Progenitor cell of endocrine pancreas (in vitro differentiated cells): ENCODE measurements at regions not wholly inside any gene's neighbourhood (a gene's known extent, or its start where the extent isn't known, plus 50 kb on each side); places are given as distances from the start of the nearest gene placed in this dataset.

Experiments used
- DNase-seq: peaks from one replicate; pipeline ENCODE4 v3.0.0; 2021; ENCODE audit warnings: low spot score; ENCODE audit not compliant: unreplicated experiment
- H3K27ac Mint-ChIP-seq: 2 replicates; pipeline ENCODE4 v1.8.0; 2021; ENCODE audit warnings: mild to moderate bottlenecking, moderate library complexity, mixed read lengths
- H3K27me3 Mint-ChIP-seq: 2 replicates; pipeline ENCODE4 v1.8.0; 2021; ENCODE audit warnings: mixed read lengths
- H3K36me3 Mint-ChIP-seq: 2 replicates; pipeline ENCODE4 v1.8.0; 2022; ENCODE audit warnings: mixed read lengths; ENCODE audit not compliant: insufficient read depth
- H3K4me1 Mint-ChIP-seq: 2 replicates; pipeline ENCODE4 v1.8.0; 2021; ENCODE audit warnings: low read depth, mixed read lengths
- H3K4me3 Mint-ChIP-seq: 2 replicates; pipeline ENCODE4 v1.8.0; 2021; ENCODE audit warnings: low read depth, mild to moderate bottlenecking, moderate library complexity, mixed read lengths
- H3K9me3 Mint-ChIP-seq: 2 replicates; pipeline ENCODE4 v1.8.0; 2021; ENCODE audit warnings: low read depth, mixed read lengths
- CTCF ChIP-seq: fragments of 200-600 bp; sonication (generic); IDR thresholded peaks from one replicate; pipeline ENCODE4 v1.5.0; 2021; ENCODE audit warnings: antibody characterized with exemption, mild to moderate bottlenecking; ENCODE audit not compliant: unreplicated experiment

DNA sequence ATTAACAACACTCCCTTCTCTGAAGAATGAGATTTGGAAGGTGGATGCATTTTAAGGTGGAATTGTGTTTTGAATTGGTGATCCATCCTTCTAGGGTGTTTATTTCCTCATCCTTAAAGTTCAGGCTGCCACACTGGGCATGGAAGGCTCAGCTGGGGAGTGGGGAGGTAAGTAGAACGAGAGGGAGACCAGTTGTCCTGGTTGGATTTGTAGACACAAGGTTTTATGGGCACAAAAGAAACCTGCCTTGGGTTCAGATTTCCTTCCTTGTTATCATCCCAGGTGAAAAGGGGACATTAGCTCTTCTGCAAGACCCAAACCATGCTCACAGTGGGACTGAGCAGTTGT lies 101.0 kb upstream of the SIX3 start:
- Mint-ChIP-seq H3K9me3 (no peaks in the 10 kb centered on the region), H3K36me3 (no peaks in the 10 kb centered on the region), H3K4me1 (peaks cover 26% of the 10 kb centered on the region), H3K4me3 (no peak overlapping the region), H3K27me3 (peaks cover 3% of the 10 kb centered on the region), H3K27ac (no peak overlapping the region)
- TF ChIP-seq CTCF = no peak
- no peak for DNase-seq

DNA sequence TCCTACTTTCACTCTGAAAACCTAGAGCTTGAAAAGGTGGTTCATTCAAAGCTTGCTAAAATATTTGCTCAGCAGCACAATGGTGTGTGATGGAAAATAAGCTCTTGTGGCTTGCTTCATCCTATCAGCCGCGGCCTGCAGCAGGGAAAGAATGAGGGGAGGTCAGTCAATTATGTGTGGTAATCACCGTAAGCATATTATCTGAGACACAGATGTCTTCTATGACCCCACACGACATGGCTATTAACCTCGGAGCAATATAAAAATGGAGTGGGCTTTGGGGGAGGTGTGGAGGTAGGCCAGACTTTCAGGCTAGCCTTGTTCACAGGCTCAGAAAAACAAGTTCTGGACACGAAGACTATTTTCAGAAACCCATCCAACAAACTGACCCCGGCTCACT lies 98.4 kb upstream of the SIX3 start:
- H3K4me1 Mint-ChIP-seq = peaks cover 26% of the 10 kb centered on the region
- no peak for TF ChIP-seq CTCF
- no peak overlapping the region for H3K27ac Mint-ChIP-seq
- no peak overlapping the region for H3K4me3 Mint-ChIP-seq
- peaks cover 3% of the 10 kb centered on the region for H3K27me3 Mint-ChIP-seq
- H3K36me3 Mint-ChIP-seq = no peaks in the 10 kb centered on the region
- H3K9me3 Mint-ChIP-seq = no peaks in the 10 kb centered on the region
- DNase-seq = no peak

- no peak for DNase-seq
- no peak for TF ChIP-seq CTCF
- Mint-ChIP-seq H3K27ac (no peak overlapping the region), H3K4me3 (no peak overlapping the region), H3K36me3 (no peaks in the 10 kb centered on the region), H3K9me3 (no peaks in the 10 kb centered on the region), H3K4me1 (peaks cover 26% of the 10 kb centered on the region), H3K27me3 (peaks cover 3% of the 10 kb centered on the region)
Observed at GRCh38 chr2:44843641-44844310, 97.7 kb upstream of the SIX3 start.

GRCh38 chr2:44844651-44845270 lies 96.7 kb upstream of the SIX3 start:
- DNase-seq = no peak
- peaks cover 10% of the 10 kb centered on the region for H3K27me3 Mint-ChIP-seq
- H3K4me1 Mint-ChIP-seq = peaks cover 21% of the 10 kb centered on the region
- H3K36me3 Mint-ChIP-seq = no peaks in the 10 kb centered on the region
- H3K4me3 Mint-ChIP-seq = no peak overlapping the region
- TF ChIP-seq CTCF = no peak
- H3K27ac Mint-ChIP-seq = no peak overlapping the region
- no peaks in the 10 kb centered on the region for H3K9me3 Mint-ChIP-seq

DNA sequence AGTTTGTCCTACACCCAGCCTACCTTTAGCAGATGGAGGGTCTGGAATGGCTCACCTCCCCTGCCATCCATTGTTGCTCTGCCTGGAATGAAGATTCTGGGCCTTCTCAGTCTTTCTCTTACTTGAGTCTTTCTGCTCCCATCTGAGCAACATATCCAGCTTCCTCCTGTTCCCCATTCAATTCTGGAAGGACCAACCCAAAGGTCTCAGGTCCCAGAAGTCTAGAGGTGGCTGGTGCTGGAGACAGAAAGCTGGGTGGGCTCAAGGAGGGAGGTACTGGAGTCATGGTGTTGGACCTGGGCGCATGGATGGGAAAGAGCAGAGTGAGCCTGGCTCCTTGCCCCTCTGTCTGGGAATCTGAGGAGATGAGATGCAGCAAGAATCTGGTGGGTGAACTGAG lies 93.5 kb upstream of the SIX3 start:
- TF ChIP-seq CTCF = no peak
- Mint-ChIP-seq H3K4me3 (no peak overlapping the region), H3K27ac (no peak overlapping the region), H3K36me3 (no peaks in the 10 kb centered on the region), H3K27me3 (peaks cover 10% of the 10 kb centered on the region), H3K9me3 (no peaks in the 10 kb centered on the region), H3K4me1 (peaks cover 3% of the 10 kb centered on the region)
- DNase-seq = no peak
